Ectodermal cell (in vitro differentiated cells): ENCODE measurements at regions not wholly inside any gene's neighbourhood (a gene's known extent, or its start where the extent isn't known, plus 50 kb on each side); places are given as distances from the start of the nearest gene placed in this dataset.

Experiments used
- H3K27ac ChIP-seq: 2 replicates; pipeline ENCODE4 v1.7.0; 2013; ENCODE audit warnings: mild to moderate bottlenecking, low read depth, low read length; ENCODE audit not compliant: insufficient read depth, poor library complexity, severe bottlenecking
- H3K27me3 ChIP-seq: 2 replicates; pipeline ENCODE4 v1.7.0; 2013; ENCODE audit warnings: mild to moderate bottlenecking, low read length; ENCODE audit not compliant: insufficient read depth, control insufficient read depth, poor library complexity, severe bottlenecking
- H3K36me3 ChIP-seq: one replicate; pipeline ENCODE4 v1.7.0; 2013; ENCODE audit warnings: low read length; ENCODE audit not compliant: control insufficient read depth, insufficient read depth
- H3K4me1 ChIP-seq: one replicate; pipeline ENCODE4 v1.7.0; 2013; ENCODE audit warnings: low read length; ENCODE audit not compliant: control insufficient read depth, insufficient read depth
- H3K4me3 ChIP-seq: 2 replicates; pipeline ENCODE4 v1.7.0; 2013; ENCODE audit warnings: low read depth, low read length, control low read depth; ENCODE audit not compliant: insufficient read depth
- H3K9me3 ChIP-seq: 2 replicates; pipeline ENCODE4 v1.7.0; 2013; ENCODE audit warnings: mild to moderate bottlenecking, low read length, moderate library complexity; ENCODE audit not compliant: control insufficient read depth
- WGBS, 2 experiments: methylation state at CpG; one replicate each; pipeline ENCODE4 v1.1.7; 2013; ENCODE audit warnings: missing lambda C conversion rate in 2 of 2; 5-methylcytosine and 5-hydroxymethylcytosine counted together

- H3K27me3 ChIP-seq, result no peaks in the 10 kb centered on the region
- no peaks in the 10 kb centered on the region for H3K4me1 ChIP-seq
- H3K4me3 ChIP-seq, result no peak overlapping the region
- no peaks in the 10 kb centered on the region for H3K9me3 ChIP-seq
- 92 to 100% methylated on average over 1 to 3 of the region's 3 CpGs for WGBS, 2 experiments
- no peak overlapping the region for H3K27ac ChIP-seq
- no peaks in the 10 kb centered on the region for H3K36me3 ChIP-seq
These were observed 107.4 kb downstream of the RPS29 start for GRCh38 chr14:49478784-49479183.

- 92% methylated on average over 3 of the region's 3 CpGs for WGBS, 2 experiments
- no peak overlapping the region for H3K4me3 ChIP-seq
- no peaks in the 10 kb centered on the region for H3K36me3 ChIP-seq
- H3K27me3 ChIP-seq, result no peaks in the 10 kb centered on the region
- no peaks in the 10 kb centered on the region for H3K9me3 ChIP-seq
- H3K27ac ChIP-seq, result no peak overlapping the region
- no peaks in the 10 kb centered on the region for H3K4me1 ChIP-seq
These were observed 119.1 kb downstream of the RPS29 start for GRCh38 chr14:49467091-49467490.

- WGBS, 2 experiments, result 88 to 89% methylated on average over 1 of the region's 1 CpG
- no peak overlapping the region for H3K4me3 ChIP-seq
- no peaks in the 10 kb centered on the region for H3K4me1 ChIP-seq
- no peaks in the 10 kb centered on the region for H3K9me3 ChIP-seq
- no peak overlapping the region for H3K27ac ChIP-seq
- H3K27me3 ChIP-seq, result no peaks in the 10 kb centered on the region
- no peaks in the 10 kb centered on the region for H3K36me3 ChIP-seq
These were observed 121.3 kb downstream of the RPS29 start for GRCh38 chr14:49464885-49465284.

GRCh38 chr14:49463146-49463545 lies 123.0 kb downstream of the RPS29 start:
- WGBS, 2 experiments, result 100% methylated on average over 1 of the region's 1 CpG
- no peaks in the 10 kb centered on the region for H3K9me3 ChIP-seq
- H3K36me3 ChIP-seq, result no peaks in the 10 kb centered on the region

GRCh38 chr14:49461529-49462401 lies 124.4 kb downstream of the RPS29 start:
- Histone ChIP-seq H3K27ac (no peak overlapping the region), H3K9me3 (no peaks in the 10 kb centered on the region), H3K4me1 (no peaks in the 10 kb centered on the region), H3K4me3 (no peak overlapping the region), H3K36me3 (no peaks in the 10 kb centered on the region), H3K27me3 (no peaks in the 10 kb centered on the region)
- 17% methylated on average over 2 of the region's 2 CpGs; no CpG with 5 or more reads in 1 of the 2 experiments for WGBS, 2 experiments

More at GRCh38 chr14:49463146-49463545, 123.0 kb downstream of the RPS29 start:
- Histone ChIP-seq H3K27ac (no peak overlapping the region), H3K27me3 (no peaks in the 10 kb centered on the region), H3K4me3 (no peak overlapping the region), H3K4me1 (no peaks in the 10 kb centered on the region)

- no peaks in the 10 kb centered on the region for H3K27me3 ChIP-seq
- no peak overlapping the region for H3K4me3 ChIP-seq
- WGBS, 2 experiments, result 85 to 89% methylated on average over 1 of the region's 2 CpGs
- H3K9me3 ChIP-seq, result no peaks in the 10 kb centered on the region
- no peaks in the 10 kb centered on the region for H3K4me1 ChIP-seq
- H3K27ac ChIP-seq, result no peak overlapping the region
- H3K36me3 ChIP-seq, result no peaks in the 10 kb centered on the region
These were observed 125.5 kb downstream of the RPS29 start for GRCh38 chr14:49460662-49461061.

GRCh38 chr14:49456589-49456988 lies 129.6 kb downstream of the RPS29 start:
- no peaks in the 10 kb centered on the region for H3K4me1 ChIP-seq
- H3K9me3 ChIP-seq, result no peaks in the 10 kb centered on the region
- no peak overlapping the region for H3K4me3 ChIP-seq
- H3K36me3 ChIP-seq, result no peaks in the 10 kb centered on the region
- 90 to 94% methylated on average over 2 of the region's 2 CpGs for WGBS, 2 experiments
- H3K27me3 ChIP-seq, result no peaks in the 10 kb centered on the region
- no peak overlapping the region for H3K27ac ChIP-seq

- no peaks in the 10 kb centered on the region for H3K36me3 ChIP-seq
- H3K4me1 ChIP-seq, result no peaks in the 10 kb centered on the region
- 89 to 92% methylated on average over 10 of the region's 10 CpGs for WGBS, 2 experiments
- H3K27ac ChIP-seq, result no peak overlapping the region
- no peaks in the 10 kb centered on the region for H3K27me3 ChIP-seq
- no peak overlapping the region for H3K4me3 ChIP-seq
- no peaks in the 10 kb centered on the region for H3K9me3 ChIP-seq
These were observed 134.2 kb downstream of the RPS29 start for GRCh38 chr14:49451938-49452337.

GRCh38 chr14:49449749-49450148 lies 136.4 kb downstream of the RPS29 start:
- Histone ChIP-seq H3K4me1 (no peaks in the 10 kb centered on the region), H3K27me3 (no peaks in the 10 kb centered on the region)
- WGBS, 2 experiments, result 89 to 95% methylated on average over 2 of the region's 2 CpGs

GRCh38 chr14:49447540-49448107 lies 138.6 kb downstream of the RPS29 start:
- Histone ChIP-seq H3K4me3 (no peak overlapping the region), H3K36me3 (no peaks in the 10 kb centered on the region)
- 75 to 96% methylated on average over 1 of the region's 1 CpG for WGBS, 2 experiments

More at GRCh38 chr14:49449749-49450148, 136.4 kb downstream of the RPS29 start:
- H3K36me3 ChIP-seq, result no peaks in the 10 kb centered on the region
- H3K4me3 ChIP-seq, result no peak overlapping the region
- H3K9me3 ChIP-seq, result no peaks in the 10 kb centered on the region
- H3K27ac ChIP-seq, result no peak overlapping the region

More at GRCh38 chr14:49447540-49448107, 138.6 kb downstream of the RPS29 start:
- no peaks in the 10 kb centered on the region for H3K4me1 ChIP-seq
- no peaks in the 10 kb centered on the region for H3K27me3 ChIP-seq
- H3K27ac ChIP-seq, result no peak overlapping the region
- no peaks in the 10 kb centered on the region for H3K9me3 ChIP-seq
